ENCODE measurements at regions not wholly inside any gene's neighbourhood (a gene's known extent, or its start where the extent isn't known, plus 50 kb on each side); places are given as distances from the start of the nearest gene placed in this dataset.
"Not testable (repeated sequence)": the region's sequence is repeated elsewhere in the genome, so short reads cannot be mapped to it uniquely, and the experiment has no call there.

GRCh38 chr7:115191526-115191925, 269.6 kb downstream of the MDFIC start:
- Mint-ChIP-seq H3K4me3 (no peak overlapping the region), H3K9me3 (no peaks in the 10 kb centered on the region), H3K27me3 (no peaks in the 10 kb centered on the region), H3K36me3 (no peaks in the 10 kb centered on the region), H3K27ac (no peak overlapping the region), H3K4me1 (no peaks in the 10 kb centered on the region)
- ATAC-seq (no peak), DNase-seq (no peak)
- POLR2A ChIA-PET, result no interaction called here

- DNase-seq (no peak), ATAC-seq (no peak)
- H3K9me3 Mint-ChIP-seq, result no peaks in the 10 kb centered on the region
- peak overlapping the region in 2 of 10 donors; percentile 15 to 21 for H3K27ac Mint-ChIP-seq
- H3K4me3 Mint-ChIP-seq, result peak overlapping the region in 6 of 10 donors; percentile 2 to 38 (median 26)
- POLR2A ChIA-PET, result no interaction called here
- H3K27me3 Mint-ChIP-seq, result no peaks in the 10 kb centered on the region
- peaks cover 4 to 16% (median 15%) of the 10 kb centered on the region in 4 donors for H3K4me1 Mint-ChIP-seq
- no peaks in the 10 kb centered on the region for H3K36me3 Mint-ChIP-seq
Measured at GRCh38 chr7:115183431-115184057, 261.6 kb downstream of the MDFIC start.

- H3K4me1 Mint-ChIP-seq, result peaks cover 4 to 10% (median 8%) of the 10 kb centered on the region in 4 donors
- ATAC-seq, result no peak
- no peak overlapping the region for H3K4me3 Mint-ChIP-seq
- DNase-seq, result no peak
- POLR2A ChIA-PET, result no interaction called here
- H3K27ac Mint-ChIP-seq, result no peak overlapping the region
- no peaks in the 10 kb centered on the region for H3K36me3 Mint-ChIP-seq
- H3K9me3 Mint-ChIP-seq, result no peaks in the 10 kb centered on the region
- H3K27me3 Mint-ChIP-seq, result no peaks in the 10 kb centered on the region
Measured at GRCh38 chr7:115178835-115179234, 256.9 kb downstream of the MDFIC start.

GRCh38 chr7:115177823-115178222, 255.9 kb downstream of the MDFIC start:
- peaks cover 0 to 2% (median 0%) of the 10 kb centered on the region in 9 donors for H3K9me3 Mint-ChIP-seq
- POLR2A ChIA-PET, result no interaction called here
- no peak for ATAC-seq

GRCh38 chr7:115177103-115177502, 255.2 kb downstream of the MDFIC start:
- H3K27me3 Mint-ChIP-seq, result no peaks in the 10 kb centered on the region
- POLR2A ChIA-PET, result no interaction called here

More at GRCh38 chr7:115177823-115178222, 255.9 kb downstream of the MDFIC start:
- Mint-ChIP-seq H3K4me3 (no peak overlapping the region), H3K27ac (no peak overlapping the region), H3K27me3 (no peaks in the 10 kb centered on the region), H3K4me1 (peaks cover 0 to 2% (median 0%) of the 10 kb centered on the region in 4 donors), H3K36me3 (peaks cover 0 to 3% (median 0%) of the 10 kb centered on the region in 3 donors)
- DNase-seq, result no peak

DNA sequence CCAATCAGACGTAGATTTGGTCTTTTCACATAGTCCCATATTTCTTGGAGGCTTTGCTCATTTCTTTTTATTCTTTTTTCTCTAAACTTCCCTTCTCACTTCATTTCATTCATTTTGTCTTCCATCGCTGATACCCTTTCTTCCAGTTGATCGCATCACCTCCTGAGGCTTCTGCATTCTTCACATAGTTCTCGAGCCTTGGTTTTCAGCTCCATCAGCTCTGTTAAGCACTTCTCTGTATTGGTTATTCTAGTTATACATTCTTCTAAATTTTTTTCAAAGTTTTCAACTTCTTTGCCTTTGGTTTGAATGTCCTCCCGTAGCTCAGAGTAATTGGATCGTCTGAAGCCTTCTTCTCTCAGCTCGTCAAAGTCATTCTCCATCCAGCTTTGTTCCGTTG, 250.5 kb downstream of the MDFIC start:
- DNase-seq, H3K36me3 Mint-ChIP-seq, H3K27me3 Mint-ChIP-seq, H3K4me1 Mint-ChIP-seq, POLR2A ChIA-PET, ATAC-seq, H3K27ac Mint-ChIP-seq, H3K4me3 Mint-ChIP-seq: not testable (repeated sequence)
- H3K9me3 Mint-ChIP-seq, result peaks cover 0 to 13% (median 3%) of the 10 kb centered on the region in 9 donors

More at GRCh38 chr7:115177103-115177502, 255.2 kb downstream of the MDFIC start:
- Mint-ChIP-seq H3K36me3 (peaks cover 0 to 3% (median 2%) of the 10 kb centered on the region in 3 donors), H3K4me3 (no peak overlapping the region), H3K27ac (no peak overlapping the region), H3K9me3 (peaks cover 0 to 5% (median 0%) of the 10 kb centered on the region in 9 donors), H3K4me1 (no peaks in the 10 kb centered on the region)
- DNase-seq (no peak), ATAC-seq (no peak)

GRCh38 chr7:115153769-115154477, 232.0 kb downstream of the MDFIC start:
- no peaks in the 10 kb centered on the region for H3K27me3 Mint-ChIP-seq
- no peaks in the 10 kb centered on the region for H3K36me3 Mint-ChIP-seq
- POLR2A ChIA-PET, result no interaction called here
- H3K4me3 Mint-ChIP-seq, result no peak overlapping the region
- no peaks in the 10 kb centered on the region for H3K4me1 Mint-ChIP-seq
- ATAC-seq, result no peak
- DNase-seq, result no peak
- no peak overlapping the region for H3K27ac Mint-ChIP-seq
- H3K9me3 Mint-ChIP-seq, result no peaks in the 10 kb centered on the region

- no peak overlapping the region for H3K4me3 Mint-ChIP-seq
- no peaks in the 10 kb centered on the region for H3K27me3 Mint-ChIP-seq
- H3K36me3 Mint-ChIP-seq, result no peaks in the 10 kb centered on the region
- no peak overlapping the region for H3K27ac Mint-ChIP-seq
- POLR2A ChIA-PET, result no interaction called here
- no peaks in the 10 kb centered on the region for H3K4me1 Mint-ChIP-seq
- DNase-seq (no peak), ATAC-seq (no peak)
- H3K9me3 Mint-ChIP-seq, result no peaks in the 10 kb centered on the region
Measured at GRCh38 chr7:115153176-115153575, 231.3 kb downstream of the MDFIC start.

DNA sequence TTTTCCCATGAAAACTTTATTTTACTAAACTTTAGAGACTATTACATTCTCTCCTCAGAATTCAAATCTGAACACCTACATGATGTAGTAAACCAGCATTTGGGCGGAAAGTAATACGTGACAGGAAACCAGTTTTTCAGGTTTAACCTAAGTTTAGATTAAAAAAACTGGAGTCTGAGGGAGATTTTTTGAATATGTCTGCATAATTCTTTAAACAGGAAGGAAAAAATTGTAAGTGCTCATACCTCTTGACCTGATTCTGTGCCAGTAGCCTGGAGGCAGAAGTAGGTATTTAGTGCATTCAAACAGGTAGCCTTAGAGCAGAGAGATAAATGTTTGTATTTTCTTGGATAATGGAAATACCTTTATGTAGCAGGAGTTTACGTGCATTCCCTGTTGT, 224.3 kb downstream of the MDFIC start:
- H3K4me1 Mint-ChIP-seq, result peaks cover 0 to 2% (median 0%) of the 10 kb centered on the region in 4 donors
- H3K27ac Mint-ChIP-seq, result no peak overlapping the region
- DNase-seq (no peak), ATAC-seq (no peak)
- peaks cover 0 to 2% (median 0%) of the 10 kb centered on the region in 5 donors for H3K27me3 Mint-ChIP-seq
- H3K9me3 Mint-ChIP-seq, result no peaks in the 10 kb centered on the region
- POLR2A ChIA-PET, result no interaction called here
- H3K4me3 Mint-ChIP-seq, result no peak overlapping the region
- H3K36me3 Mint-ChIP-seq, result no peaks in the 10 kb centered on the region

- H3K27me3 Mint-ChIP-seq, result peaks cover 0 to 2% (median 0%) of the 10 kb centered on the region in 5 donors
- no peak for DNase-seq
- no peak overlapping the region for H3K27ac Mint-ChIP-seq
- no peak overlapping the region for H3K4me3 Mint-ChIP-seq
- no peaks in the 10 kb centered on the region for H3K9me3 Mint-ChIP-seq
- POLR2A ChIA-PET, result no interaction called here
- ATAC-seq, result no peak
- H3K36me3 Mint-ChIP-seq, result no peaks in the 10 kb centered on the region
- H3K4me1 Mint-ChIP-seq, result peaks cover 0 to 2% (median 0%) of the 10 kb centered on the region in 4 donors
Measured at GRCh38 chr7:115145512-115145911, 223.6 kb downstream of the MDFIC start.

- DNase-seq, result no peak
- POLR2A ChIA-PET, result no interaction called here
- no peaks in the 10 kb centered on the region for H3K36me3 Mint-ChIP-seq
- no peak overlapping the region for H3K27ac Mint-ChIP-seq
- H3K9me3 Mint-ChIP-seq, result peaks cover 0 to 9% (median 0%) of the 10 kb centered on the region in 9 donors
- peaks cover 2 to 20% (median 9%) of the 10 kb centered on the region in 4 donors for H3K4me1 Mint-ChIP-seq
- no peaks in the 10 kb centered on the region for H3K27me3 Mint-ChIP-seq
- ATAC-seq, result no peak
- H3K4me3 Mint-ChIP-seq, result no peak overlapping the region
Measured at GRCh38 chr7:115137816-115138215, 215.9 kb downstream of the MDFIC start.

GRCh38 chr7:115136796-115137443, 215.0 kb downstream of the MDFIC start:
- POLR2A ChIA-PET, result no interaction called here
- DNase-seq (no peak), ATAC-seq (no peak)
- H3K4me1 Mint-ChIP-seq, result peaks cover 2 to 20% (median 9%) of the 10 kb centered on the region in 4 donors
- H3K27me3 Mint-ChIP-seq, result no peaks in the 10 kb centered on the region
- no peaks in the 10 kb centered on the region for H3K36me3 Mint-ChIP-seq
- H3K27ac Mint-ChIP-seq, result no peak overlapping the region
- peaks cover 0 to 11% (median 0%) of the 10 kb centered on the region in 9 donors for H3K9me3 Mint-ChIP-seq
- H3K4me3 Mint-ChIP-seq, result no peak overlapping the region

DNA sequence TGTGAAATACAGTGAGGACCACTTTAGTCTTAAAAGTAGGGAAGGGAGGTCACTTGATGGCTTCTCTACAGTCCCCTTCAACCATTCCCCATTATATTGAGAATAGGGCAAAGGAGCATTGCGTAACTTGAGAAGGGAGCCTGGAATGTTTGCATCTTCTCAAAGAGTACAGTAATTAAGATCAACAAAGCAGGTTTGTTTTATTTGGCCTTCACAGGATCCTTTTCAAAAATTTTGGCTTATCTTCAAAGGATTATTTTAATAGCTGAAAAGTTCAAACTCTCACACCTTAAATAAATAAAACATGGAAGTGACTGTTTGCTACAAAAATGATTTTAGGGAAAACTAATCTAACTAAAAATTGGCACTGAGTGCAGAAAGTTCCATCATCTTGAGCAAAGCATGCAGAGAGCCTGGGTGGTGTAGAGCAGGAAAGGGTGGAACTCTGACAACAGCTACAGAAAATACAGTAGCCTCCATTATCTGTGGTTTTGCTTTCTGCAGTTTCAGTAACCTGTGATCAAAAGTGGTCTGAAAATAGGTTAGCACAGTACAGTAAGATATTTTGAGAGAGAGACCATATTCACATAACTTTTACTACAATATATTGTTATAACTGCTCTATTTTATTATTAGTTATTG, 214.0 kb downstream of the MDFIC start:
- Mint-ChIP-seq H3K27ac (peak overlapping the region in 1 of 10 donors; percentile 4), H3K36me3 (no peaks in the 10 kb centered on the region), H3K27me3 (no peaks in the 10 kb centered on the region), H3K4me1 (peaks cover 2 to 20% (median 9%) of the 10 kb centered on the region in 4 donors), H3K9me3 (peaks cover 0 to 11% (median 0%) of the 10 kb centered on the region in 9 donors), H3K4me3 (no peak overlapping the region)
- DNase-seq (peak in 2 of 10 donors; percentile 7 to 9), ATAC-seq (peak in 1 of 2 donors; percentile 62)
- POLR2A ChIA-PET, result no interaction called here

Data from naive thymus-derived CD8-positive, alpha-beta T cell (primary cell).